IMR-90 (cell line): ENCODE measurements at regions not wholly inside any gene's neighbourhood (a gene's known extent, or its start where the extent isn't known, plus 50 kb on each side); places are given as distances from the start of the nearest gene placed in this dataset.

ENCODE experiments used
- BHLHE40 ChIP-seq: fragments of 150-350 bp; IDR thresholded peaks from 2 replicates; pipeline ENCODE4 v1.6.1; 2016; ENCODE audit warnings: mild to moderate bottlenecking, low read depth, low read length
- CEBPB ChIP-seq: IDR thresholded peaks from 2 replicates; pipeline ENCODE4 v1.6.1; 2012; ENCODE audit warnings: low read depth, low read length, improper control_type of control experiment
- CHD1 ChIP-seq: IDR thresholded peaks from 2 replicates; pipeline ENCODE4 v1.6.1; 2012; ENCODE audit warnings: low read depth, low read length, improper control_type of control experiment
- MAZ ChIP-seq: IDR thresholded peaks from 2 replicates; pipeline ENCODE4 v1.6.1; 2012; ENCODE audit warnings: low read depth, mild to moderate bottlenecking, low read length, improper control_type of control experiment, moderate library complexity, borderline replicate concordance
- POLR2A ChIP-seq: IDR thresholded peaks from 2 replicates; pipeline ENCODE4 v1.6.1; 2012; ENCODE audit warnings: mild to moderate bottlenecking, low read depth, low read length
- SMC3 ChIP-seq: fragments of 150-350 bp; IDR thresholded peaks from 2 replicates; pipeline ENCODE4 v1.6.1; 2016; ENCODE audit warnings: low read depth, mild to moderate bottlenecking, antibody characterized with exemption, low read length, moderate library complexity
- TF ChIP-seq, protein P1 (sequence below): conservative IDR thresholded peaks from 2 replicates; pipeline ENCODE4 v1.5.1; 2012; ENCODE audit warnings: mild to moderate bottlenecking, low read depth, low read length, improper control_type of control experiment
- TF ChIP-seq, protein P2 (sequence below): fragments of 150-350 bp; IDR thresholded peaks from 2 replicates; pipeline ENCODE4 v1.6.1; 2016; ENCODE audit warnings: low read depth, mild to moderate bottlenecking, low read length, moderate library complexity, borderline replicate concordance
- TF ChIP-seq, protein P3 (sequence below): fragments of 150-350 bp; IDR thresholded peaks from 2 replicates; pipeline ENCODE4 v1.6.1; 2017; ENCODE audit warnings: mild to moderate bottlenecking, antibody characterized with exemption, low read length, low read depth

DNA sequence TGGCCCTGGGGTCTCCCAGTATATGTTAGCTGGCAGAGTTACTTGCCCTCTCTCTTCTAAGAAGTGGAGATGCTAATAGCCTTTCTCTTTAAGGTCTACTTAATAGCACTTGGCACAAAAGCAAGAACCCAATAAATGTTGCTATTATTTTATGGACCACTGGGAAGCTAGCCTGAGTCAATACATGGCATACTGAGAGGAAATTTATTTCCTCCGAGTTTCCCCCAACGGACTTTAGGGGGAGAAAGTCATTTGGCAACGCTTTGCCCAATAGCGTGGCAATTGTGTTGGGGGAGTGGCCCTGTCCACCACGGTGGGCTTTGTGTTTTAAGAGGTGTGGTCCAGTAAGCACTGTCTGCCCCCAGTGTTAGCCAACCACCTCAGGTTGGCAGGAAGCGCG is 87.4 kb upstream of the SMNDC1 start:
- TF ChIP-seq SMC3 (no peak), POLR2A (no peak), BHLHE40 (no peak), MAZ (no peak), CHD1 (no peak), CEBPB (no peak)
- TF ChIP-seq, protein P1, sequence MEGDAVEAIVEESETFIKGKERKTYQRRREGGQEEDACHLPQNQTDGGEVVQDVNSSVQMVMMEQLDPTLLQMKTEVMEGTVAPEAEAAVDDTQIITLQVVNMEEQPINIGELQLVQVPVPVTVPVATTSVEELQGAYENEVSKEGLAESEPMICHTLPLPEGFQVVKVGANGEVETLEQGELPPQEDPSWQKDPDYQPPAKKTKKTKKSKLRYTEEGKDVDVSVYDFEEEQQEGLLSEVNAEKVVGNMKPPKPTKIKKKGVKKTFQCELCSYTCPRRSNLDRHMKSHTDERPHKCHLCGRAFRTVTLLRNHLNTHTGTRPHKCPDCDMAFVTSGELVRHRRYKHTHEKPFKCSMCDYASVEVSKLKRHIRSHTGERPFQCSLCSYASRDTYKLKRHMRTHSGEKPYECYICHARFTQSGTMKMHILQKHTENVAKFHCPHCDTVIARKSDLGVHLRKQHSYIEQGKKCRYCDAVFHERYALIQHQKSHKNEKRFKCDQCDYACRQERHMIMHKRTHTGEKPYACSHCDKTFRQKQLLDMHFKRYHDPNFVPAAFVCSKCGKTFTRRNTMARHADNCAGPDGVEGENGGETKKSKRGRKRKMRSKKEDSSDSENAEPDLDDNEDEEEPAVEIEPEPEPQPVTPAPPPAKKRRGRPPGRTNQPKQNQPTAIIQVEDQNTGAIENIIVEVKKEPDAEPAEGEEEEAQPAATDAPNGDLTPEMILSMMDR, result no peak
- TF ChIP-seq, protein P2, sequence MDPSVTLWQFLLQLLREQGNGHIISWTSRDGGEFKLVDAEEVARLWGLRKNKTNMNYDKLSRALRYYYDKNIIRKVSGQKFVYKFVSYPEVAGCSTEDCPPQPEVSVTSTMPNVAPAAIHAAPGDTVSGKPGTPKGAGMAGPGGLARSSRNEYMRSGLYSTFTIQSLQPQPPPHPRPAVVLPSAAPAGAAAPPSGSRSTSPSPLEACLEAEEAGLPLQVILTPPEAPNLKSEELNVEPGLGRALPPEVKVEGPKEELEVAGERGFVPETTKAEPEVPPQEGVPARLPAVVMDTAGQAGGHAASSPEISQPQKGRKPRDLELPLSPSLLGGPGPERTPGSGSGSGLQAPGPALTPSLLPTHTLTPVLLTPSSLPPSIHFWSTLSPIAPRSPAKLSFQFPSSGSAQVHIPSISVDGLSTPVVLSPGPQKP, result no peak
- TF ChIP-seq, protein P3, sequence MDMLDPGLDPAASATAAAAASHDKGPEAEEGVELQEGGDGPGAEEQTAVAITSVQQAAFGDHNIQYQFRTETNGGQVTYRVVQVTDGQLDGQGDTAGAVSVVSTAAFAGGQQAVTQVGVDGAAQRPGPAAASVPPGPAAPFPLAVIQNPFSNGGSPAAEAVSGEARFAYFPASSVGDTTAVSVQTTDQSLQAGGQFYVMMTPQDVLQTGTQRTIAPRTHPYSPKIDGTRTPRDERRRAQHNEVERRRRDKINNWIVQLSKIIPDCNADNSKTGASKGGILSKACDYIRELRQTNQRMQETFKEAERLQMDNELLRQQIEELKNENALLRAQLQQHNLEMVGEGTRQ, result no peak
